HepG2 (cell line): ENCODE measurements at regions not wholly inside any gene's neighbourhood (a gene's known extent, or its start where the extent isn't known, plus 50 kb on each side); places are given as distances from the start of the nearest gene placed in this dataset.

Source experiments
- CHD2 ChIP-seq: IDR thresholded peaks from 2 replicates; pipeline ENCODE4 v1.6.1; 2011; ENCODE audit warnings: low read depth, low read length, improper control_type of control experiment
- CREM ChIP-seq, 2 experiments: sonication (generic) in 1 of 2; formaldehyde crosslinking in 1 of 2; IDR thresholded peaks; 2 replicates each; pipeline versions ENCODE4 v1.4.0 to v1.6.1; 2016 to 2020; ENCODE audit warnings: antibody characterized with exemption in 1 of 2, mild to moderate bottlenecking in 1 of 2, missing genetic modification reagents in 1 of 2
- DNMT3B ChIP-seq: conservative IDR thresholded peaks from 2 replicates; pipeline ENCODE4 v1.6.1; 2016; ENCODE audit warnings: missing biosample characterization, control low read depth
- ELF1 ChIP-seq: sonication (generic); formaldehyde crosslinking; IDR thresholded peaks from 2 replicates; pipeline ENCODE4 v1.4.0; 2020; ENCODE audit warnings: missing genetic modification reagents
- EP300 ChIP-seq, 3 experiments: sonication (generic) in 1 of 3; formaldehyde crosslinking in 1 of 3; IDR thresholded peaks; 2 replicates each; pipeline versions ENCODE4 v1.5.1 to v1.6.1; 2011 to 2020; ENCODE audit warnings: low read depth in 2 of 3, low read length in 2 of 3, borderline replicate concordance in 1 of 3, improper control_type of control experiment in 1 of 3, mild to moderate bottlenecking in 1 of 3, missing genetic modification reagents in 1 of 3, moderate library complexity in 1 of 3
- FOXA1 ChIP-seq, 2 experiments: fragments of 450-650 bp in 1 of 2; sonication (generic) in 1 of 2; formaldehyde crosslinking in 1 of 2; IDR thresholded peaks; 2 replicates each; pipeline versions ENCODE4 v1.4.0 to v1.6.1; 2016 to 2020; ENCODE audit warnings: missing genetic modification reagents in 1 of 2
- MNT ChIP-seq: fragments of 450-650 bp; IDR thresholded peaks from 2 replicates; pipeline ENCODE4 v1.6.1; 2016
- PITX1 ChIP-seq: sonication (generic); formaldehyde crosslinking; IDR thresholded peaks from 2 replicates; pipeline ENCODE4 v1.5.1; 2020; ENCODE audit warnings: mild to moderate bottlenecking, missing genetic modification reagents
- ZNF24 ChIP-seq: fragments of 450-650 bp; IDR thresholded peaks from 2 replicates; pipeline ENCODE4 v1.6.1; 2017; ENCODE audit warnings: antibody characterized with exemption, mild to moderate bottlenecking
- ZNF274 ChIP-seq: sonication (generic); formaldehyde crosslinking; IDR thresholded peaks from 2 replicates; pipeline ENCODE4 v1.5.1; 2020; ENCODE audit warnings: mild to moderate bottlenecking, missing genetic modification reagents
- ZNF879 ChIP-seq: sonication (generic); formaldehyde crosslinking; IDR thresholded peaks from 2 replicates; pipeline ENCODE4 v1.8.1; 2023; ENCODE audit warnings: missing genetic modification reagents
- TF ChIP-seq, protein P1 (sequence below): sonication (generic); formaldehyde crosslinking; IDR thresholded peaks from 2 replicates; pipeline ENCODE4 v1.4.0; 2020; ENCODE audit warnings: missing genetic modification reagents
- TF ChIP-seq, protein P2 (sequence below): sonication (generic); formaldehyde crosslinking; IDR thresholded peaks from 2 replicates; pipeline ENCODE4 v1.5.0; 2020; ENCODE audit warnings: mild to moderate bottlenecking, missing genetic modification reagents, moderate library complexity
- TF ChIP-seq, protein P3 (sequence below), 2 experiments: sonication (generic) in 1 of 2; formaldehyde crosslinking in 1 of 2; IDR thresholded peaks; 2 replicates each; pipeline versions ENCODE4 v1.4.0 to v1.6.1; 2018 to 2020; ENCODE audit warnings: missing genetic modification reagents in 2 of 2, borderline replicate concordance in 1 of 2, low read depth in 1 of 2, mild to moderate bottlenecking in 1 of 2, missing biosample characterization in 1 of 2

DNA sequence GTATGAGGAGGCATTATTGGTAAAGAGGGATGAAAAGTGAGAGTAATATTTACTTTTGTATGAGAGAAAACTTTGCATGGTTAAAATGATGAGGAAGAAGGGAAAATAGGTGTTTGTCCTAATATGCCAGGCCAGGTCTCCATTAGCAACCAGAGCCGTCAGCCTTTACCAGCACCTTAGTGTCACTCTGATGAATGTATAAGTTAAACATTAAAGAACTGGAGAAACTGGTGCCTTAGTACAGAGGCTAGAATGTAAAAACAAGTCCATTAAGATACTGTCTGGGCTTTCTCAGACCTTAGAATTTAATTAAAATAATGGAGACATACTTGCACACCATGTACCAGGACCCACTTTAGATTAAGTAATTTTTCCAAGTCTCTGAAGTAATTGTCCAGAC is 222.3 kb downstream of the FAM47A start:
- TF ChIP-seq, protein P1, sequence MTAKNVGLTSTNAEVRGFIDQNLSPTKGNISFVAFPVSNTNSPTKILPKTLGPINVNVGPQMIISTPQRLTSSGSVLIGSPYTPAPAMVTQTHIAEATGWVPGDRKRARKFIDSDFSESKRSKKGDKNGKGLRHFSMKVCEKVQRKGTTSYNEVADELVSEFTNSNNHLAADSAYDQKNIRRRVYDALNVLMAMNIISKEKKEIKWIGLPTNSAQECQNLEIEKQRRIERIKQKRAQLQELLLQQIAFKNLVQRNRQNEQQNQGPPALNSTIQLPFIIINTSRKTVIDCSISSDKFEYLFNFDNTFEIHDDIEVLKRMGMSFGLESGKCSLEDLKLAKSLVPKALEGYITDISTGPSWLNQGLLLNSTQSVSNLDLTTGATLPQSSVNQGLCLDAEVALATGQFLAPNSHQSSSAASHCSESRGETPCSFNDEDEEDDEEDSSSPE: no peak
- TF ChIP-seq DNMT3B: no peak
- no peak for TF ChIP-seq CREM (IDR thresholded peaks at IDR 0.05)
- no peak for TF ChIP-seq CREM (CRISPR knock-in tag; IDR thresholded peaks at IDR 0.05)
- TF ChIP-seq, protein P2, sequence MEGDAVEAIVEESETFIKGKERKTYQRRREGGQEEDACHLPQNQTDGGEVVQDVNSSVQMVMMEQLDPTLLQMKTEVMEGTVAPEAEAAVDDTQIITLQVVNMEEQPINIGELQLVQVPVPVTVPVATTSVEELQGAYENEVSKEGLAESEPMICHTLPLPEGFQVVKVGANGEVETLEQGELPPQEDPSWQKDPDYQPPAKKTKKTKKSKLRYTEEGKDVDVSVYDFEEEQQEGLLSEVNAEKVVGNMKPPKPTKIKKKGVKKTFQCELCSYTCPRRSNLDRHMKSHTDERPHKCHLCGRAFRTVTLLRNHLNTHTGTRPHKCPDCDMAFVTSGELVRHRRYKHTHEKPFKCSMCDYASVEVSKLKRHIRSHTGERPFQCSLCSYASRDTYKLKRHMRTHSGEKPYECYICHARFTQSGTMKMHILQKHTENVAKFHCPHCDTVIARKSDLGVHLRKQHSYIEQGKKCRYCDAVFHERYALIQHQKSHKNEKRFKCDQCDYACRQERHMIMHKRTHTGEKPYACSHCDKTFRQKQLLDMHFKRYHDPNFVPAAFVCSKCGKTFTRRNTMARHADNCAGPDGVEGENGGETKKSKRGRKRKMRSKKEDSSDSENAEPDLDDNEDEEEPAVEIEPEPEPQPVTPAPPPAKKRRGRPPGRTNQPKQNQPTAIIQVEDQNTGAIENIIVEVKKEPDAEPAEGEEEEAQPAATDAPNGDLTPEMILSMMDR (CRISPR knock-in tag): no peak
- TF ChIP-seq PITX1 (CRISPR knock-in tag): no peak
- TF ChIP-seq CHD2: no peak
- no peak for TF ChIP-seq ZNF879 (CRISPR knock-in tag)
- TF ChIP-seq ZNF24: no peak
- no peak for TF ChIP-seq FOXA1 (IDR thresholded peaks at IDR 0.05)
- TF ChIP-seq FOXA1 (CRISPR knock-in tag; IDR thresholded peaks at IDR 0.05): no peak
- no peak for TF ChIP-seq EP300 (IDR thresholded peaks at IDR 0.05; ENCODE audit: low read depth in 2 of 2, low read length in 2 of 2)
- TF ChIP-seq EP300 (CRISPR knock-in tag; IDR thresholded peaks at IDR 0.05; ENCODE audit: borderline replicate concordance): no peak
- TF ChIP-seq, protein P3, sequence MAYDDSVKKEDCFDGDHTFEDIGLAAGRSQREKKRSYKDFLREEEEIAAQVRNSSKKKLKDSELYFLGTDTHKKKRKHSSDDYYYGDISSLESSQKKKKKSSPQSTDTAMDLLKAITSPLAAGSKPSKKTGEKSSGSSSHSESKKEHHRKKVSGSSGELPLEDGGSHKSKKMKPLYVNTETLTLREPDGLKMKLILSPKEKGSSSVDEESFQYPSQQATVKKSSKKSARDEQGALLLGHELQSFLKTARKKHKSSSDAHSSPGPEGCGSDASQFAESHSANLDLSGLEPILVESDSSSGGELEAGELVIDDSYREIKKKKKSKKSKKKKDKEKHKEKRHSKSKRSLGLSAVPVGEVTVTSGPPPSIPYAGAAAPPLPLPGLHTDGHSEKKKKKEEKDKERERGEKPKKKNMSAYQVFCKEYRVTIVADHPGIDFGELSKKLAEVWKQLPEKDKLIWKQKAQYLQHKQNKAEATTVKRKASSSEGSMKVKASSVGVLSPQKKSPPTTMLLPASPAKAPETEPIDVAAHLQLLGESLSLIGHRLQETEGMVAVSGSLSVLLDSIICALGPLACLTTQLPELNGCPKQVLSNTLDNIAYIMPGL (CRISPR knock-in tag; IDR thresholded peaks at IDR 0.05; ENCODE audit: borderline replicate concordance in 1 of 2, low read depth in 1 of 2): no peak
- no peak for TF ChIP-seq ZNF274
- TF ChIP-seq ELF1 (CRISPR knock-in tag): no peak
- no peak for TF ChIP-seq MNT
